Vagina (tissue), 2 donors: ENCODE measurements at regions not wholly inside any gene's neighbourhood (a gene's known extent, or its start where the extent isn't known, plus 50 kb on each side); places are given as distances from the start of the nearest gene placed in this dataset.

Experiments used
- POLR2A ChIP-seq, 2 donors: fragments of 450-650 bp; IDR thresholded peaks; one replicate each; pipeline ENCODE4 v1.6.1; 2017; ENCODE audit warnings: antibody characterized with exemption in 2 of 2, mild to moderate bottlenecking in 2 of 2, moderate library complexity in 2 of 2
- TF ChIP-seq, protein P1 (sequence below), 3 experiments: fragments of 450-650 bp in 2 of 3; fragments of 200-600 bp in 1 of 3; sonication (generic) in 1 of 3; IDR thresholded peaks; one replicate each; pipeline ENCODE4 v1.5.1; 2017 to 2019; ENCODE audit warnings: antibody characterized with exemption in 3 of 3, mild to moderate bottlenecking in 2 of 3, moderate library complexity in 2 of 3

DNA sequence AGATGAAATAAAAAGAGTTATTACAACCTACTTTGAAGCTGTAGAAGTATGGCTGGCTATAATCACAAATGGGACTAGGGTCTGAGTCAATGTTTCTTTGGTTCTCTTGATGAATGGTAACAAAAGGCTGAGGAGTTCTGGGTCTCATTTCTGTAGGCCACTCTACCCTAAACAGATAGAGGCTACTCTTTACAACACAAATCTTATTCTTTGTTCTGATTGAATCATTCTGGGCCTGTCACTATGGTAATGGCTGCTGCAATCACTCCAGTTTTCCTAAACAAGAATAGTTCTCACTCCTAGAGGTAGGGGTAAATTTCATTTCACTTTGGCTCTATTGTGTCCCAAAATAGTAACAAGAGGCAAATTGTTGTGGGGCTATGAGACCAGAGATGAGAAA lies 1714.3 kb upstream of the PCDH20 start:
- TF ChIP-seq, protein P1, sequence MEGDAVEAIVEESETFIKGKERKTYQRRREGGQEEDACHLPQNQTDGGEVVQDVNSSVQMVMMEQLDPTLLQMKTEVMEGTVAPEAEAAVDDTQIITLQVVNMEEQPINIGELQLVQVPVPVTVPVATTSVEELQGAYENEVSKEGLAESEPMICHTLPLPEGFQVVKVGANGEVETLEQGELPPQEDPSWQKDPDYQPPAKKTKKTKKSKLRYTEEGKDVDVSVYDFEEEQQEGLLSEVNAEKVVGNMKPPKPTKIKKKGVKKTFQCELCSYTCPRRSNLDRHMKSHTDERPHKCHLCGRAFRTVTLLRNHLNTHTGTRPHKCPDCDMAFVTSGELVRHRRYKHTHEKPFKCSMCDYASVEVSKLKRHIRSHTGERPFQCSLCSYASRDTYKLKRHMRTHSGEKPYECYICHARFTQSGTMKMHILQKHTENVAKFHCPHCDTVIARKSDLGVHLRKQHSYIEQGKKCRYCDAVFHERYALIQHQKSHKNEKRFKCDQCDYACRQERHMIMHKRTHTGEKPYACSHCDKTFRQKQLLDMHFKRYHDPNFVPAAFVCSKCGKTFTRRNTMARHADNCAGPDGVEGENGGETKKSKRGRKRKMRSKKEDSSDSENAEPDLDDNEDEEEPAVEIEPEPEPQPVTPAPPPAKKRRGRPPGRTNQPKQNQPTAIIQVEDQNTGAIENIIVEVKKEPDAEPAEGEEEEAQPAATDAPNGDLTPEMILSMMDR (IDR thresholded peaks at IDR 0.05): no peak
- TF ChIP-seq POLR2A (IDR thresholded peaks at IDR 0.05): no peak
